HepG2 (cell line): ENCODE measurements at regions not wholly inside any gene's neighbourhood (a gene's known extent, or its start where the extent isn't known, plus 50 kb on each side); places are given as distances from the start of the nearest gene placed in this dataset.
A peak's percentile ranks its signal among the peaks of the same experiment; 100 is the strongest.

Source experiments
- CHD2 ChIP-seq: IDR thresholded peaks from 2 replicates; pipeline ENCODE4 v1.6.1; 2011; ENCODE audit warnings: low read depth, low read length, improper control_type of control experiment
- CREM ChIP-seq, 2 experiments: sonication (generic) in 1 of 2; formaldehyde crosslinking in 1 of 2; IDR thresholded peaks; 2 replicates each; pipeline versions ENCODE4 v1.4.0 to v1.6.1; 2016 to 2020; ENCODE audit warnings: antibody characterized with exemption in 1 of 2, mild to moderate bottlenecking in 1 of 2, missing genetic modification reagents in 1 of 2
- DNMT1 ChIP-seq: sonication (generic); formaldehyde crosslinking; IDR thresholded peaks from 2 replicates; pipeline ENCODE4 v1.5.1; 2020; ENCODE audit warnings: mild to moderate bottlenecking, missing genetic modification reagents
- EP300 ChIP-seq, 3 experiments: sonication (generic) in 1 of 3; formaldehyde crosslinking in 1 of 3; IDR thresholded peaks; 2 replicates each; pipeline versions ENCODE4 v1.5.1 to v1.6.1; 2011 to 2020; ENCODE audit warnings: low read depth in 2 of 3, low read length in 2 of 3, borderline replicate concordance in 1 of 3, improper control_type of control experiment in 1 of 3, mild to moderate bottlenecking in 1 of 3, missing genetic modification reagents in 1 of 3, moderate library complexity in 1 of 3
- FOXA1 ChIP-seq, 2 experiments: fragments of 450-650 bp in 1 of 2; sonication (generic) in 1 of 2; formaldehyde crosslinking in 1 of 2; IDR thresholded peaks; 2 replicates each; pipeline versions ENCODE4 v1.4.0 to v1.6.1; 2016 to 2020; ENCODE audit warnings: missing genetic modification reagents in 1 of 2
- MED8 ChIP-seq: sonication (generic); formaldehyde crosslinking; IDR thresholded peaks from 2 replicates; pipeline ENCODE4 v1.8.1; 2023; ENCODE audit warnings: mild to moderate bottlenecking, missing genetic modification reagents; ENCODE audit not compliant: insufficient replicate concordance
- MYC ChIP-seq: sonication (generic); formaldehyde crosslinking; IDR thresholded peaks from 2 replicates; pipeline ENCODE4 v1.9.0; 2021; ENCODE audit warnings: missing genetic modification reagents, borderline replicate concordance
- PAF1 ChIP-seq: IDR thresholded peaks from 2 replicates; pipeline ENCODE4 v1.6.1; 2016; ENCODE audit warnings: missing genetic modification reagents, missing compliant biosample characterization
- SP2 ChIP-seq: sonication (generic); formaldehyde crosslinking; IDR thresholded peaks from 2 replicates; pipeline ENCODE4 v1.5.1; 2020; ENCODE audit warnings: mild to moderate bottlenecking, missing genetic modification reagents
- ZBTB8A ChIP-seq: sonication (generic); formaldehyde crosslinking; IDR thresholded peaks from 2 replicates; pipeline ENCODE4 v1.4.0; 2020; ENCODE audit warnings: mild to moderate bottlenecking, low read depth, missing genetic modification reagents, borderline replicate concordance
- ZFP36 ChIP-seq: fragments of 150-350 bp; IDR thresholded peaks from 2 replicates; pipeline ENCODE4 v1.6.1; 2018; ENCODE audit warnings: borderline replicate concordance, low read length, low read depth; ENCODE audit not compliant: partially characterized antibody
- ZNF138 ChIP-seq: sonication (generic); formaldehyde crosslinking; IDR thresholded peaks from 2 replicates; pipeline ENCODE4 v1.5.0; 2020; ENCODE audit warnings: mild to moderate bottlenecking, low read depth, missing genetic modification reagents
- ZNF331 ChIP-seq: sonication (generic); formaldehyde crosslinking; IDR thresholded peaks from 2 replicates; pipeline ENCODE4 v1.4.0; 2020; ENCODE audit warnings: missing genetic modification reagents
- ZNF709 ChIP-seq: sonication (generic); formaldehyde crosslinking; IDR thresholded peaks from 2 replicates; pipeline ENCODE4 v1.5.0; 2020; ENCODE audit warnings: mild to moderate bottlenecking, missing genetic modification reagents
- TF ChIP-seq, protein P1 (sequence below): sonication (generic); formaldehyde crosslinking; IDR thresholded peaks from 2 replicates; pipeline ENCODE4 v1.8.0; 2022; ENCODE audit warnings: missing genetic modification reagents, mild to moderate bottlenecking, inconsistent platforms, borderline replicate concordance
- TF ChIP-seq, protein P2 (sequence below): IDR thresholded peaks from 2 replicates; pipeline ENCODE4 v1.6.1; 2016; ENCODE audit warnings: missing genetic modification reagents, missing compliant biosample characterization
- TF ChIP-seq, protein P3 (sequence below): sonication (generic); formaldehyde crosslinking; IDR thresholded peaks from 2 replicates; pipeline ENCODE4 v1.8.0; 2022; ENCODE audit warnings: mild to moderate bottlenecking, missing genetic modification reagents, borderline replicate concordance
- TF ChIP-seq, protein P4 (sequence below): sonication (generic); formaldehyde crosslinking; IDR thresholded peaks from 2 replicates; pipeline ENCODE4 v1.9.0; 2021; ENCODE audit warnings: missing genetic modification reagents, borderline replicate concordance
- TF ChIP-seq, protein P5 (sequence below): sonication (generic); formaldehyde crosslinking; IDR thresholded peaks from 2 replicates; pipeline ENCODE4 v1.4.0; 2020; ENCODE audit warnings: mild to moderate bottlenecking, low read depth, missing genetic modification reagents
- TF ChIP-seq, protein P6 (sequence below): sonication (generic); formaldehyde crosslinking; IDR thresholded peaks from 2 replicates; pipeline ENCODE4 v1.4.0; 2020; ENCODE audit warnings: mild to moderate bottlenecking, missing genetic modification reagents

DNA sequence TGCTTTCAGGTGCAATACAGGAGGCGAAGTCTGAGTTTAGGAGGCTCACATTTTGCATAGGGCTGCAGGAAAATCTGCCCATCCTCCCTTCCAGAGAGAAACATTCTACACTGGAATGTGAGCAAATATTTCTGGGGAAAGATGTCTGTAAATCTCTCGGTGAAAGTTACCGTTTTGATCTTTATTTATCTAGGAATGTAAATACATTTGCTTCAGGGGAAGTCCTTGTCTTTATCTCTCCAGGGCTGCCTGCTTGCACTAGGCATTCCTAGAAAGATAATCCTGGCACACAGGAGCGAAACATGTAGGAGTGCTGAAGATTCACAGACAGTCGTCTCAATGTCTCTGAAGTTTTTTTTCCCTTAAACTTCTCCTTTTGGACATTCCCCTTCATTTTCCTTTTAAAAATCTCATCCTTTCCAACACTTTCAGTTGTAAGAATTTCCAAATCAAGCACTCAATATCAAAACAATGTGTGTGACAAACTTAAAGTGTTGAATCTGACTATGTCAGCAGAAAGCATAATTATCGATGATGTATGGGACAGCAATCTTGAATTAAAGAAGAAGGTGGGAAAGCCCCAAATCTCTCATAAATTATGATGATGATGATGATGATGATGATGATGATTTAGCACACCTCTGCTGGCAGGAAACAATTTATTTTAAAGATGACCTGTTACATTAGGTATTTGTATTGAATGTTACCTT lies 113.4 kb upstream of the RESF1 start (continued):
- TF ChIP-seq, protein P1, sequence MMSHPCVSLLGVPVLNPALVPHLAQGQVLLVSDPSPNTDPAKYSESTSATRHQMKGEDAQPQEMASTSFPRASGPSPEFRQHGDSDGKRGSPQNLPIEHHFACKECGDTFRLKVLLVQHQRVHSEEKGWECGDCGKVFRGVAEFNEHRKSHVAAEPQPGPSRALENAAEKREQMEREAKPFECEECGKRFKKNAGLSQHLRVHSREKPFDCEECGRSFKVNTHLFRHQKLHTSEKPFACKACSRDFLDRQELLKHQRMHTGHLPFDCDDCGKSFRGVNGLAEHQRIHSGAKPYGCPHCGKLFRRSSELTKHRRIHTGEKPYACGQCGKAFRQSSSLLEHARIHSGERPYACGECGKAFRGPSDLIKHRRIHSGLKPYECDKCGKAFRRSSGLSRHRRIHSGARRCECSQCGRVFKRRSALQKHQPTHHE (CRISPR knock-in tag) = no peak
- TF ChIP-seq CHD2 (no peak), ZBTB8A (no peak), ZNF331 (no peak), MED8 (CRISPR knock-in tag) (no peak), ZFP36 (no peak), DNMT1 (CRISPR knock-in tag) (no peak), PAF1 (no peak), ZNF709 (CRISPR knock-in tag) (no peak), ZNF138 (no peak), MYC (CRISPR knock-in tag) (no peak), CREM (IDR thresholded peaks at IDR 0.05) (peak; percentile 79), CREM (CRISPR knock-in tag; IDR thresholded peaks at IDR 0.05) (no peak), FOXA1 (IDR thresholded peaks at IDR 0.05) (0 out of 2 replicates have a peak, but pooled peaks have one; percentile 46), FOXA1 (CRISPR knock-in tag; IDR thresholded peaks at IDR 0.05) (peak; percentile 79), EP300 (IDR thresholded peaks at IDR 0.05; ENCODE audit: low read depth in 2 of 2, low read length in 2 of 2) (peak in 1 of 2 experiments; percentile 87; a peak in 2 of 4 replicates), EP300 (CRISPR knock-in tag; IDR thresholded peaks at IDR 0.05; ENCODE audit: borderline replicate concordance) (no peak), SP2 (CRISPR knock-in tag) (no peak)
- TF ChIP-seq, protein P2, sequence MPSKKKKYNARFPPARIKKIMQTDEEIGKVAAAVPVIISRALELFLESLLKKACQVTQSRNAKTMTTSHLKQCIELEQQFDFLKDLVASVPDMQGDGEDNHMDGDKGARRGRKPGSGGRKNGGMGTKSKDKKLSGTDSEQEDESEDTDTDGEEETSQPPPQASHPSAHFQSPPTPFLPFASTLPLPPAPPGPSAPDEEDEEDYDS (CRISPR knock-in tag) = no peak
- TF ChIP-seq, protein P3, sequence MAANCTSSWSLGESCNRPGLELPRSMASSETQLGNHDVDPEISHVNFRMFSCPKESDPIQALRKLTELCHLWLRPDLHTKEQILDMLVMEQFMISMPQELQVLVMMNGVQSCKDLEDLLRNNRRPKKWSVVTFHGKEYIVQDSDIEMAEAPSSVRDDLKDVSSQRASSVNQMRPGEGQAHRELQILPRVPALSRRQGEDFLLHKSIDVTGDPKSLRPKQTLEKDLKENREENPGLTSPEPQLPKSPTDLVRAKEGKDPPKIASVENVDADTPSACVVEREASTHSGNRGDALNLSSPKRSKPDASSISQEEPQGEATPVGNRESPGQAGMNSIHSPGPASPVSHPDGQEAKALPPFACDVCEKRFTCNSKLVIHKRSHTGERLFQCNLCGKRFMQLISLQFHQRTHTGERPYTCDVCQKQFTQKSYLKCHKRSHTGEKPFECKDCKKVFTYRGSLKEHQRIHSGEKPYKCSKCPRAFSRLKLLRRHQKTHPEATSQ = no peak
- TF ChIP-seq, protein P4, sequence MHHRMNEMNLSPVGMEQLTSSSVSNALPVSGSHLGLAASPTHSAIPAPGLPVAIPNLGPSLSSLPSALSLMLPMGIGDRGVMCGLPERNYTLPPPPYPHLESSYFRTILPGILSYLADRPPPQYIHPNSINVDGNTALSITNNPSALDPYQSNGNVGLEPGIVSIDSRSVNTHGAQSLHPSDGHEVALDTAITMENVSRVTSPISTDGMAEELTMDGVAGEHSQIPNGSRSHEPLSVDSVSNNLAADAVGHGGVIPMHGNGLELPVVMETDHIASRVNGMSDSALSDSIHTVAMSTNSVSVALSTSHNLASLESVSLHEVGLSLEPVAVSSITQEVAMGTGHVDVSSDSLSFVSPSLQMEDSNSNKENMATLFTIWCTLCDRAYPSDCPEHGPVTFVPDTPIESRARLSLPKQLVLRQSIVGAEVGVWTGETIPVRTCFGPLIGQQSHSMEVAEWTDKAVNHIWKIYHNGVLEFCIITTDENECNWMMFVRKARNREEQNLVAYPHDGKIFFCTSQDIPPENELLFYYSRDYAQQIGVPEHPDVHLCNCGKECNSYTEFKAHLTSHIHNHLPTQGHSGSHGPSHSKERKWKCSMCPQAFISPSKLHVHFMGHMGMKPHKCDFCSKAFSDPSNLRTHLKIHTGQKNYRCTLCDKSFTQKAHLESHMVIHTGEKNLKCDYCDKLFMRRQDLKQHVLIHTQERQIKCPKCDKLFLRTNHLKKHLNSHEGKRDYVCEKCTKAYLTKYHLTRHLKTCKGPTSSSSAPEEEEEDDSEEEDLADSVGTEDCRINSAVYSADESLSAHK (CRISPR knock-in tag) = no peak
- TF ChIP-seq, protein P5, sequence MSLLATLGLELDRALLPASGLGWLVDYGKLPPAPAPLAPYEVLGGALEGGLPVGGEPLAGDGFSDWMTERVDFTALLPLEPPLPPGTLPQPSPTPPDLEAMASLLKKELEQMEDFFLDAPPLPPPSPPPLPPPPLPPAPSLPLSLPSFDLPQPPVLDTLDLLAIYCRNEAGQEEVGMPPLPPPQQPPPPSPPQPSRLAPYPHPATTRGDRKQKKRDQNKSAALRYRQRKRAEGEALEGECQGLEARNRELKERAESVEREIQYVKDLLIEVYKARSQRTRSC (CRISPR knock-in tag) = no peak
- TF ChIP-seq, protein P6, sequence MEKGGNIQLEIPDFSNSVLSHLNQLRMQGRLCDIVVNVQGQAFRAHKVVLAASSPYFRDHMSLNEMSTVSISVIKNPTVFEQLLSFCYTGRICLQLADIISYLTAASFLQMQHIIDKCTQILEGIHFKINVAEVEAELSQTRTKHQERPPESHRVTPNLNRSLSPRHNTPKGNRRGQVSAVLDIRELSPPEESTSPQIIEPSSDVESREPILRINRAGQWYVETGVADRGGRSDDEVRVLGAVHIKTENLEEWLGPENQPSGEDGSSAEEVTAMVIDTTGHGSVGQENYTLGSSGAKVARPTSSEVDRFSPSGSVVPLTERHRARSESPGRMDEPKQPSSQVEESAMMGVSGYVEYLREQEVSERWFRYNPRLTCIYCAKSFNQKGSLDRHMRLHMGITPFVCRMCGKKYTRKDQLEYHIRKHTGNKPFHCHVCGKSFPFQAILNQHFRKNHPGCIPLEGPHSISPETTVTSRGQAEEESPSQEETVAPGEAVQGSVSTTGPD (CRISPR knock-in tag) = no peak
